GM13976 (cell line): ENCODE measurements at regions not wholly inside any gene's neighbourhood (a gene's known extent, or its start where the extent isn't known, plus 50 kb on each side); places are given as distances from the start of the nearest gene placed in this dataset.

Source experiments
- DNase-seq: peaks from one replicate; pipeline ENCODE4 v3.0.0; 2012; ENCODE audit warnings: low spot score
- CTCF ChIP-seq: IDR thresholded peaks from 2 replicates; pipeline ENCODE4 v1.5.1; 2012; ENCODE audit warnings: borderline replicate concordance, mild to moderate bottlenecking; ENCODE audit not compliant: insufficient read depth; ENCODE audit errors: extremely low read depth, missing control alignments, control extremely low read depth
- in situ Hi-C: fragments of 300-500 bp; cut with MboI; formaldehyde crosslinking; loops from one replicate; pipeline ENCODE4 v1.12.0; 2022; ENCODE audit warnings: low sequenced_read_pairs, mixed read lengths, inconsistent platforms; ENCODE audit not compliant: unreplicated experiment

- in situ Hi-C loops, result no loop called here
- TF ChIP-seq CTCF, result no peak
- no peak for DNase-seq
These were observed 186.2 kb upstream of the MEX3C start for GRCh38 chr18:51383711-51384110.

GRCh38 chr18:51385270-51385669 is 187.8 kb upstream of the MEX3C start:
- in situ Hi-C loops, result no loop called here
- no peak for DNase-seq
- TF ChIP-seq CTCF, result no peak

- in situ Hi-C loops, result no loop called here
- no peak for TF ChIP-seq CTCF
These were observed 193.2 kb upstream of the MEX3C start for GRCh38 chr18:51390702-51391101.

GRCh38 chr18:51391215-51391614 is 193.7 kb upstream of the MEX3C start:
- DNase-seq, result no peak
- no peak for TF ChIP-seq CTCF
- in situ Hi-C loops, result no loop called here

More at GRCh38 chr18:51390702-51391101, 193.2 kb upstream of the MEX3C start:
- no peak for DNase-seq

- in situ Hi-C loops, result no loop called here
- DNase-seq, result no peak
- no peak for TF ChIP-seq CTCF
These were observed 194.2 kb upstream of the MEX3C start for GRCh38 chr18:51391731-51392130.

- in situ Hi-C loops, result no loop called here
- DNase-seq, result no peak
- TF ChIP-seq CTCF, result no peak
These were observed 200.0 kb upstream of the MEX3C start for GRCh38 chr18:51397347-51397962.
